PC-9 (cell line): ENCODE measurements at regions not wholly inside any gene's neighbourhood (a gene's known extent, or its start where the extent isn't known, plus 50 kb on each side); places are given as distances from the start of the nearest gene placed in this dataset.

ENCODE experiments used
- BruUV-seq: library from RNA; stranded (reverse); fragments of 400-500 nt; replicated peaks from 2 replicates; lab custom pipeline; 2021; lab: Mats Ljungman, UMichigan
- CTCF ChIA-PET: fragments of 300-600 bp; sonication (Branson Sonifier 250); formaldehyde crosslinking; loops from one replicate; lab custom pipeline; 2022; ENCODE audit warnings: antibody characterized with exemption; lab: Charles Lee
- POLR2A ChIA-PET: fragments of 300-600 bp; sonication (Branson Sonifier 250); formaldehyde crosslinking; loops from one replicate; lab custom pipeline; 2022; ENCODE audit warnings: antibody characterized with exemption; ENCODE audit not compliant: unreplicated experiment; lab: Charles Lee
- DNase-seq, 2 experiments: peaks; one replicate each; pipeline versions ENCODE4 v3.0.0 to v3.0.0-alpha.2; 2015 to 2022; ENCODE audit warnings: mixed read lengths in 1 of 2
- H2AFZ ChIP-seq: fragments of 200-600 bp; sonication (generic); 2 replicates; pipeline ENCODE4 v1.8.1; 2017; ENCODE audit warnings: antibody characterized with exemption
- H3F3A ChIP-seq: fragments of 200-600 bp; sonication (generic); 2 replicates; pipeline ENCODE4 v1.8.1; 2017; ENCODE audit warnings: antibody characterized with exemption, mild to moderate bottlenecking, low read depth; ENCODE audit not compliant: insufficient read depth
- H3K27ac ChIP-seq: fragments of 200-600 bp; sonication (generic); 2 replicates; pipeline ENCODE4 v1.6.1; 2016; ENCODE audit warnings: mixed run types
- H3K27me3 ChIP-seq: fragments of 200-600 bp; sonication (generic); 2 replicates; pipeline ENCODE4 v1.6.1; 2016; ENCODE audit warnings: low read depth, mixed run types; ENCODE audit not compliant: insufficient read depth
- H3K36me3 ChIP-seq: fragments of 200-600 bp; sonication (generic); 2 replicates; pipeline ENCODE4 v1.6.1; 2016; ENCODE audit warnings: low read depth, mixed run types
- H3K4me1 ChIP-seq: fragments of 200-600 bp; sonication (generic); replicated peaks from 2 replicates; pipeline ENCODE4 v1.6.1; 2016; ENCODE audit warnings: mixed run types; ENCODE audit not compliant: insufficient read depth
- H3K4me2 ChIP-seq: fragments of 200-600 bp; sonication (generic); 2 replicates; pipeline ENCODE4 v1.6.1; 2017; ENCODE audit warnings: mixed run types
- H3K4me3 ChIP-seq: fragments of 200-600 bp; sonication (generic); 2 replicates; pipeline ENCODE4 v1.6.1; 2016; ENCODE audit warnings: mixed run types
- H3K79me2 ChIP-seq: fragments of 200-600 bp; sonication (generic); 2 replicates; pipeline ENCODE4 v1.6.1; 2017; ENCODE audit warnings: low read depth, mixed run types
- H3K9me2 ChIP-seq: fragments of 200-600 bp; sonication (generic); 2 replicates; pipeline ENCODE4 v1.8.1; 2017; ENCODE audit warnings: mild to moderate bottlenecking; ENCODE audit not compliant: insufficient read depth
- H3K9me3 ChIP-seq: fragments of 200-600 bp; sonication (generic); 2 replicates; pipeline ENCODE4 v1.8.1; 2016; ENCODE audit warnings: low read depth; ENCODE audit not compliant: insufficient read depth
- H4K20me1 ChIP-seq: fragments of 200-600 bp; sonication (generic); 2 replicates; pipeline ENCODE4 v1.8.1; 2017; ENCODE audit not compliant: insufficient read depth
- CTCF ChIP-seq: fragments of 200-600 bp; sonication (generic); conservative IDR thresholded peaks from 2 replicates; pipeline ENCODE4 v1.6.1; 2017; ENCODE audit warnings: mixed run types, antibody characterized with exemption, mild to moderate bottlenecking, moderate library complexity
- EZH2 ChIP-seq: fragments of 200-600 bp; sonication (generic); IDR thresholded peaks from 2 replicates; pipeline ENCODE4 v1.8.0; 2017; ENCODE audit warnings: antibody characterized with exemption, low read depth
- intact Hi-C: fragments of 100-400 bp; cut with micrococcal nuclease; formaldehyde crosslinking; loops from one replicate; pipeline ENCODE4 v1.10.0; 2022; ENCODE audit not compliant: unreplicated experiment

- Histone ChIP-seq H3K9me3 (no peaks in the 10 kb centered on the region), H3K27me3 (peaks cover 98% of the 10 kb centered on the region), H3K79me2 (no peaks in the 10 kb centered on the region), H2AFZ (no peak overlapping the region), H3F3A (no peaks in the 10 kb centered on the region), H3K4me3 (no peak overlapping the region), H3K36me3 (no peaks in the 10 kb centered on the region), H3K4me1 (no peaks in the 10 kb centered on the region), H3K27ac (no peak overlapping the region), H3K4me2 (no peak overlapping the region), H4K20me1 (no peaks in the 10 kb centered on the region), H3K9me2 (no peaks in the 10 kb centered on the region)
- CTCF ChIA-PET: no interaction called here
- BruUV-seq: no TSS peak
- POLR2A ChIA-PET: no interaction called here
- no peak for DNase-seq
- intact Hi-C loops: no loop called here
- TF ChIP-seq EZH2: no peak
- TF ChIP-seq CTCF: no peak
Measured at GRCh38 chr18:78928076-78928475, 51.5 kb upstream of the SALL3 start.

- intact Hi-C loops: no loop called here
- H3K27ac ChIP-seq: no peak overlapping the region
- no peaks in the 10 kb centered on the region for H3K4me1 ChIP-seq
- CTCF ChIA-PET: no interaction called here
- no peaks in the 10 kb centered on the region for H3K9me2 ChIP-seq
- H3K4me3 ChIP-seq: no peak overlapping the region
- no peak overlapping the region for H2AFZ ChIP-seq
- no TSS peak for BruUV-seq
- TF ChIP-seq EZH2 (no peak), CTCF (no peak)
- POLR2A ChIA-PET: no interaction called here
- no peaks in the 10 kb centered on the region for H3K9me3 ChIP-seq
- H3F3A ChIP-seq: no peaks in the 10 kb centered on the region
- H3K79me2 ChIP-seq: no peaks in the 10 kb centered on the region
- peaks cover 100% of the 10 kb centered on the region for H3K27me3 ChIP-seq
- DNase-seq: no peak
- no peaks in the 10 kb centered on the region for H4K20me1 ChIP-seq
- H3K36me3 ChIP-seq: no peaks in the 10 kb centered on the region
- no peak overlapping the region for H3K4me2 ChIP-seq
Measured at GRCh38 chr18:78929516-78929915, 50.1 kb upstream of the SALL3 start.
